Osteoblast (primary cell): ENCODE measurements at regions not wholly inside any gene's neighbourhood (a gene's known extent, or its start where the extent isn't known, plus 50 kb on each side); places are given as distances from the start of the nearest gene placed in this dataset.
A peak's percentile ranks its signal among the peaks of the same experiment; 100 is the strongest.

ENCODE experiments used
- DNase-seq: peaks from one replicate; pipeline ENCODE4 v3.0.0; 2011; ENCODE audit warnings: low spot score, mixed read lengths; ENCODE audit not compliant: insufficient read length; ENCODE audit errors: missing footprints
- H2AFZ ChIP-seq: 2 replicates; pipeline ENCODE4 v1.6.0; 2011; ENCODE audit warnings: mild to moderate bottlenecking, low read length
- H3K27ac ChIP-seq: 2 replicates; pipeline ENCODE4 v1.5.1; 2011; ENCODE audit warnings: mild to moderate bottlenecking, low read depth, low read length, moderate library complexity
- H3K27me3 ChIP-seq: 2 replicates; pipeline ENCODE4 v1.6.0; 2012; ENCODE audit warnings: mild to moderate bottlenecking, control low read depth, inconsistent platforms, low read length, moderate library complexity; ENCODE audit not compliant: insufficient read depth
- H3K36me3 ChIP-seq: 2 replicates; pipeline ENCODE4 v1.5.1; 2011; ENCODE audit warnings: mild to moderate bottlenecking, low read length, control low read depth, moderate library complexity; ENCODE audit not compliant: insufficient read depth
- H3K4me1 ChIP-seq: 2 replicates; pipeline ENCODE4 v1.5.1; 2011; ENCODE audit warnings: mild to moderate bottlenecking, low read length, control low read depth, moderate library complexity; ENCODE audit not compliant: insufficient read depth
- H3K4me2 ChIP-seq: 2 replicates; pipeline ENCODE4 v1.6.0; 2011; ENCODE audit warnings: mild to moderate bottlenecking, low read length; ENCODE audit not compliant: insufficient read depth
- H3K4me3 ChIP-seq: fragments of 200-600 bp; sonication (generic); 3 replicates; pipeline ENCODE4 v1.5.1; 2012; ENCODE audit warnings: mild to moderate bottlenecking, low read length, inconsistent platforms; ENCODE audit not compliant: insufficient read depth
- H3K79me2 ChIP-seq: 2 replicates; pipeline ENCODE4 v1.6.0; 2012; ENCODE audit warnings: mild to moderate bottlenecking, low read length, control low read depth, inconsistent platforms; ENCODE audit not compliant: insufficient read depth
- H3K9me3 ChIP-seq: 2 replicates; pipeline ENCODE4 v1.5.1; 2011; ENCODE audit warnings: low read depth, low read length, control low read depth
- H4K20me1 ChIP-seq: 2 replicates; pipeline ENCODE4 v1.6.0; 2012; ENCODE audit warnings: mild to moderate bottlenecking, low read length, control low read depth; ENCODE audit not compliant: insufficient read depth
- CTCF ChIP-seq: IDR thresholded peaks from 2 replicates; pipeline ENCODE4 v1.5.1; 2011; ENCODE audit warnings: mild to moderate bottlenecking, low read depth, low read length, moderate library complexity; ENCODE audit errors: extremely low read depth

- Histone ChIP-seq H3K4me2 (no peak overlapping the region), H3K36me3 (no peaks in the 10 kb centered on the region), H3K9me3 (no peaks in the 10 kb centered on the region), H3K4me3 (no peak overlapping the region), H3K79me2 (no peaks in the 10 kb centered on the region), H3K4me1 (peaks cover 6% of the 10 kb centered on the region), H3K27ac (no peak overlapping the region), H2AFZ (no peak overlapping the region), H4K20me1 (no peaks in the 10 kb centered on the region), H3K27me3 (peaks cover 6% of the 10 kb centered on the region)
- DNase-seq, result no peak
- no peak for TF ChIP-seq CTCF
Measured at GRCh38 chr5:38672059-38672788, 115.8 kb upstream of the LIFR start.

- H3K4me3 ChIP-seq, result no peak overlapping the region
- TF ChIP-seq CTCF, result peak; percentile 25
- H3K27me3 ChIP-seq, result peaks cover 15% of the 10 kb centered on the region
- H4K20me1 ChIP-seq, result no peaks in the 10 kb centered on the region
- DNase-seq, result no peak
- no peaks in the 10 kb centered on the region for H3K9me3 ChIP-seq
- H3K4me1 ChIP-seq, result peaks cover 6% of the 10 kb centered on the region
- H3K36me3 ChIP-seq, result no peaks in the 10 kb centered on the region
- no peaks in the 10 kb centered on the region for H3K79me2 ChIP-seq
- H3K4me2 ChIP-seq, result no peak overlapping the region
- H3K27ac ChIP-seq, result no peak overlapping the region
- no peak overlapping the region for H2AFZ ChIP-seq
Measured at GRCh38 chr5:38673671-38674071, 117.2 kb upstream of the LIFR start.

- DNase-seq, result no peak
- no peak for TF ChIP-seq CTCF
- no peak overlapping the region for H3K4me3 ChIP-seq
- H3K4me2 ChIP-seq, result no peak overlapping the region
- H4K20me1 ChIP-seq, result no peaks in the 10 kb centered on the region
- no peaks in the 10 kb centered on the region for H3K79me2 ChIP-seq
- H3K27me3 ChIP-seq, result peaks cover 9% of the 10 kb centered on the region
- no peaks in the 10 kb centered on the region for H3K9me3 ChIP-seq
- no peak overlapping the region for H2AFZ ChIP-seq
- H3K36me3 ChIP-seq, result no peaks in the 10 kb centered on the region
- peaks cover 6% of the 10 kb centered on the region for H3K4me1 ChIP-seq
- H3K27ac ChIP-seq, result no peak overlapping the region
Measured at GRCh38 chr5:38675443-38675842, 119.0 kb upstream of the LIFR start.

GRCh38 chr5:38677636-38678035, 121.2 kb upstream of the LIFR start:
- Histone ChIP-seq H3K27me3 (peaks cover 23% of the 10 kb centered on the region), H3K4me3 (no peak overlapping the region), H2AFZ (no peak overlapping the region), H3K9me3 (no peaks in the 10 kb centered on the region), H3K27ac (no peak overlapping the region), H3K4me1 (peaks cover 1% of the 10 kb centered on the region), H3K4me2 (no peak overlapping the region), H3K36me3 (no peaks in the 10 kb centered on the region), H4K20me1 (no peaks in the 10 kb centered on the region), H3K79me2 (no peaks in the 10 kb centered on the region)
- no peak for DNase-seq
- TF ChIP-seq CTCF, result no peak
